Lower leg skin (tissue), 3 donors: ENCODE measurements at regions not wholly inside any gene's neighbourhood (a gene's known extent, or its start where the extent isn't known, plus 50 kb on each side); places are given as distances from the start of the nearest gene placed in this dataset.

Experiments
- POLR2A ChIP-seq, 2 donors: fragments of 450-650 bp; IDR thresholded peaks; one replicate each; pipeline ENCODE4 v1.6.1; 2016 to 2017; ENCODE audit warnings: antibody characterized with exemption in 2 of 2, mild to moderate bottlenecking in 1 of 2, moderate library complexity in 1 of 2
- TF ChIP-seq, protein P1 (sequence below), 3 donors: fragments of 450-650 bp; IDR thresholded peaks; one replicate each; pipeline ENCODE4 v1.5.1; 2016; ENCODE audit warnings: antibody characterized with exemption in 3 of 3, mild to moderate bottlenecking in 3 of 3, moderate library complexity in 2 of 3

DNA sequence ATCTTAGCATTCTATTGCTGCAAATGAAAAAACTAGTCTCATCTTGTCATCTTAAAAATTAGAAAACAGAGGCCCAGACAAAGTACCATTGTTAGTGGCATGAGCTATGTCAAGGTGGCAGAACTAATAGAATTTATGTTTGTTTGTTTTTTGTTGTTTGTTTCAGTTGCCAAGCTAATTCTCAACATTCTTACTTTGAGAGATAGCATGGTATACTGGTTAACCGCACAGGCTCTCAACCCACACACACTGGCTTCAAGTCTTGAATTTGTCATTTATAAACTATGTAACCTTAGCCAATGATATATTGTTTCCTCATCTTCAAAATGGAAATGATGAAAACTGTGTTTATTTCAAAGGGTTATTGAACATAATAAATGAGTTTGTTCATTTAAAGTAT lies 367.6 kb upstream of the PLSCR5 start:
- TF ChIP-seq, protein P1, sequence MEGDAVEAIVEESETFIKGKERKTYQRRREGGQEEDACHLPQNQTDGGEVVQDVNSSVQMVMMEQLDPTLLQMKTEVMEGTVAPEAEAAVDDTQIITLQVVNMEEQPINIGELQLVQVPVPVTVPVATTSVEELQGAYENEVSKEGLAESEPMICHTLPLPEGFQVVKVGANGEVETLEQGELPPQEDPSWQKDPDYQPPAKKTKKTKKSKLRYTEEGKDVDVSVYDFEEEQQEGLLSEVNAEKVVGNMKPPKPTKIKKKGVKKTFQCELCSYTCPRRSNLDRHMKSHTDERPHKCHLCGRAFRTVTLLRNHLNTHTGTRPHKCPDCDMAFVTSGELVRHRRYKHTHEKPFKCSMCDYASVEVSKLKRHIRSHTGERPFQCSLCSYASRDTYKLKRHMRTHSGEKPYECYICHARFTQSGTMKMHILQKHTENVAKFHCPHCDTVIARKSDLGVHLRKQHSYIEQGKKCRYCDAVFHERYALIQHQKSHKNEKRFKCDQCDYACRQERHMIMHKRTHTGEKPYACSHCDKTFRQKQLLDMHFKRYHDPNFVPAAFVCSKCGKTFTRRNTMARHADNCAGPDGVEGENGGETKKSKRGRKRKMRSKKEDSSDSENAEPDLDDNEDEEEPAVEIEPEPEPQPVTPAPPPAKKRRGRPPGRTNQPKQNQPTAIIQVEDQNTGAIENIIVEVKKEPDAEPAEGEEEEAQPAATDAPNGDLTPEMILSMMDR (IDR thresholded peaks at IDR 0.05), result no peak
- TF ChIP-seq POLR2A (IDR thresholded peaks at IDR 0.05), result no peak
